Activated CD8-positive, alpha-beta memory T cell treated with anti-CD3 and anti-CD28 coated beads, Interleukin-2, amount 10 ng/mL, durations not matched to agents 7 days and 5 days (primary cell): ENCODE measurements at regions not wholly inside any gene's neighbourhood (a gene's known extent, or its start where the extent isn't known, plus 50 kb on each side); places are given as distances from the start of the nearest gene placed in this dataset.

Source experiments
- ATAC-seq: fragments of 150-1000 bp; cut with Tn5 transposase; one replicate; pipeline ENCODE4 v1.10.0; 2021; ENCODE audit warnings: moderate library complexity
- CTCF ChIA-PET: fragments of 350-600 bp; sonication (Branson Sonifier 250); formaldehyde crosslinking; loops from one replicate; lab custom pipeline; 2021; ENCODE audit warnings: antibody characterized with exemption; lab: Charles Lee
- DNase-seq: peaks from one replicate; pipeline ENCODE4 v3.0.0-alpha.2; 2020
- H3K27ac Mint-ChIP-seq: one replicate; pipeline ENCODE4 v1.8.0; 2021; ENCODE audit warnings: mild to moderate bottlenecking, mixed read lengths
- H3K27me3 Mint-ChIP-seq: one replicate; pipeline ENCODE4 v1.8.0; 2021; ENCODE audit warnings: mixed read lengths
- H3K36me3 Mint-ChIP-seq: one replicate; pipeline ENCODE4 v1.8.0; 2021; ENCODE audit warnings: mild to moderate bottlenecking, mixed read lengths
- H3K4me1 Mint-ChIP-seq: one replicate; pipeline ENCODE4 v1.8.0; 2021; ENCODE audit warnings: mixed read lengths
- H3K4me3 Mint-ChIP-seq: one replicate; pipeline ENCODE4 v1.8.0; 2021; ENCODE audit warnings: mild to moderate bottlenecking, moderate library complexity, mixed read lengths
- H3K9me3 Mint-ChIP-seq: one replicate; pipeline ENCODE4 v1.8.0; 2022; ENCODE audit warnings: low read depth, mixed read lengths

DNA sequence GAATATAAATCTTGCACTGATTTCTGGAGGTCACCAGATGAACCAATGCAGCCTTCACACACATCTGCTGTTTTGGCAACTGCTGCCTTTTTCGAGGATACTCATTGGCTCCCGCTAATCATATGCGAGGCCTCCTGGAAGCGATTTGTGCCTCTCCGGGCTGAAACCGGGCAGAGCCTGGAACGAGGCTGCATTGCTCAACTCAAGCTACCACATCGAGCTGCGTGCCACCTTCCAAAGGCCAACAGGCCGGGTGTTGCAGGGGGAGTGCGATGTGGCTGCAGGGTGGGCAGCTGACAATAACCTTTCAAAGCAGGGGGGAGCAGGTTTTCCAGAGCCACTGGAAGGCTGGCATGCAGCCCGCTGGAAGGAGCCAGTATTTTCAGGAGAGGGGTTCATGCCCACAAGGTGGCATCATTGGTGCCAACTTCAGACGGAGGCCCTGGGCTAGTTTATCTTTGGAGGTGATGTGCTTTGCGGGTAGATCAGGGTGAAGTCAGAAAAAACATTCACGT lies 122.6 kb upstream of the IFNGR1 start:
- no peak overlapping the region for H3K27ac Mint-ChIP-seq
- CTCF ChIA-PET: interaction anchor here (0.7 to 4.0 kb wide), 13 partner anchors 8 to 496 kb away, joined by 3 to 50 read pairs (median 3); no protein-coding TSS in a partner anchor
- DNase-seq (peak; percentile 66), ATAC-seq (peak; percentile 51)
- H3K27me3 Mint-ChIP-seq: peaks cover 9% of the 10 kb centered on the region
- peaks cover 12% of the 10 kb centered on the region for H3K4me1 Mint-ChIP-seq
- H3K9me3 Mint-ChIP-seq: no peaks in the 10 kb centered on the region
- H3K36me3 Mint-ChIP-seq: no peaks in the 10 kb centered on the region
- peak overlapping the region; percentile 9 for H3K4me3 Mint-ChIP-seq

DNA sequence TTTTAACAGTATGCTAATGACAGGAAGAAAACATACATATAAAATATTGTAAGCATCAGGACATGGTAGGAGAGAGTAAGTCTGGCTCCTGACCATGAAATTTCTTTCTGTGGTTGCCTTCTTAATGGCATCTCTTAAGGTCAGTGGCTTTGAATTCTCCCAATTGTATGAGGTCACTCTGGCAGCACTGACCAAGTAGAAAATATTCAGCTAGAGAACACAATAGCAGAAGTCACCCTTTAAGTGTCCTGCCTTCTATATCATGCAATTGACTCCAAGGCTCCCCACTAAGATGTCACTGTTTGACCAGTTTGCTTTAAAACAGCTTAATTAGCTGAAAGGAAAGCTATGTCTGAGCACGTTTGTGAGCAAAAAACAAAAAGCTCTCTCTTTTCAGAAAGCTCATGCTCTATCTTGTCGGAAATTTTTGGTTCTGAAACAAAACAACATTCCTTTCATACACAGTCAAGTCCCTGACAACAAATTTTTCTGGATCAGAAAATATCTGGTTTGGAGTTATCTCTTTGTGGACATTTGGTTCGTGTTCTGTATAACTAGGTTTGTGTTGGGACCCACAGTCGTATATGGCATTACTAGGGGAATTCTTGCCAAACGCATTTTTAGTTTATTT lies 120.9 kb upstream of the IFNGR1 start:
- no peak for ATAC-seq
- H3K27me3 Mint-ChIP-seq: peaks cover 15% of the 10 kb centered on the region
- no peak for DNase-seq
- H3K9me3 Mint-ChIP-seq: no peaks in the 10 kb centered on the region
- H3K4me3 Mint-ChIP-seq: no peak overlapping the region
- H3K27ac Mint-ChIP-seq: no peak overlapping the region
- H3K36me3 Mint-ChIP-seq: no peaks in the 10 kb centered on the region
- CTCF ChIA-PET: interaction anchor here (0.9 to 1.2 kb wide), 5 partner anchors 26 to 298 kb away, joined by 3 to 7 read pairs (median 4); no protein-coding TSS in a partner anchor
- H3K4me1 Mint-ChIP-seq: peaks cover 12% of the 10 kb centered on the region

DNA sequence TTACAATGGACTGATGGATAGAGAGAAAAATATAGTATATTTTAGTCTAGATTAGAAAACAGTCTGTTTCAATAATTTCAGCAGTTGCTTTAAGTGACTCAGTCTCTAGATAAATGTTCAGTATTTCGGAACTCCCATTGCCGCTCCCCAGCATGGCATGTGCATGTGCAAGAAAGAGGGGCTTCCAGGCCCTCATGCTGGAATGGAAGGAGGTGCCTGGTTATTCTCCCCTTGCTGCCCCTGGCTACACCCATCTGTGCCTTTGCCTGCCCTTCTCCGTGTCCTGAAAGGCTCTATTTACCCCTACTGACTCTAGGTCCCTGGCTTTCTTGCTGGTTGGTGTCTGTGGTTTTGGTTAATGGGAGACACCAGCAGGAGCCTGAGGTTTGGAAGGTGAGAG lies 115.7 kb upstream of the IFNGR1 start:
- CTCF ChIA-PET: no interaction called here

DNA sequence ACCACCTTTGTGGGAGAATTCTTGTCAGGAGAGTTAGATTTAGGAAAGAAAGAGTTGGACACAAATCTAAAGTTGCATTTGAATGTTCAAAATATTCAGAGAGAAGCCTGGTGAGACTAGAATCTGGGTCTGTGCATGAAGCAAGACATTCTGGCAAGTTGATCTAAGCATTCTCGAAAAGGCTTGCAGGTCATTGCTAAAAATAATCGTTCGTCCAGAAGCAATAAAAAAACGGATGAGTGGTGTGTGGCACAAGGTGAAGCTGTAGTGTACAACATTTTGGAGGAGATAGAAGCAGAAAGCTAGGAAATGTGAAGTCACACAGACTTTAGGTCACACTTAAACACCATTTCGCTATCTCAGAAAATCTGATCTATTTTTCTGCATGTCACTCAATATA lies 114.9 kb upstream of the IFNGR1 start:
- ATAC-seq (no peak), DNase-seq (no peak)
- no peak overlapping the region for H3K27ac Mint-ChIP-seq
- no peaks in the 10 kb centered on the region for H3K9me3 Mint-ChIP-seq
- CTCF ChIA-PET: interaction anchor here (1.2 kb wide), 1 partner anchor 81 kb away, joined by 3 read pairs; no protein-coding TSS in a partner anchor
- H3K36me3 Mint-ChIP-seq: no peaks in the 10 kb centered on the region
- no peak overlapping the region for H3K4me3 Mint-ChIP-seq
- H3K27me3 Mint-ChIP-seq: peaks cover 23% of the 10 kb centered on the region
- H3K4me1 Mint-ChIP-seq: no peaks in the 10 kb centered on the region

More for the DNA sequence above, 115.7 kb upstream of the IFNGR1 start:
- Mint-ChIP-seq H3K27me3 (peaks cover 23% of the 10 kb centered on the region), H3K36me3 (no peaks in the 10 kb centered on the region), H3K27ac (no peak overlapping the region), H3K4me1 (no peaks in the 10 kb centered on the region), H3K9me3 (no peaks in the 10 kb centered on the region), H3K4me3 (no peak overlapping the region)
- DNase-seq (no peak), ATAC-seq (no peak)

DNA sequence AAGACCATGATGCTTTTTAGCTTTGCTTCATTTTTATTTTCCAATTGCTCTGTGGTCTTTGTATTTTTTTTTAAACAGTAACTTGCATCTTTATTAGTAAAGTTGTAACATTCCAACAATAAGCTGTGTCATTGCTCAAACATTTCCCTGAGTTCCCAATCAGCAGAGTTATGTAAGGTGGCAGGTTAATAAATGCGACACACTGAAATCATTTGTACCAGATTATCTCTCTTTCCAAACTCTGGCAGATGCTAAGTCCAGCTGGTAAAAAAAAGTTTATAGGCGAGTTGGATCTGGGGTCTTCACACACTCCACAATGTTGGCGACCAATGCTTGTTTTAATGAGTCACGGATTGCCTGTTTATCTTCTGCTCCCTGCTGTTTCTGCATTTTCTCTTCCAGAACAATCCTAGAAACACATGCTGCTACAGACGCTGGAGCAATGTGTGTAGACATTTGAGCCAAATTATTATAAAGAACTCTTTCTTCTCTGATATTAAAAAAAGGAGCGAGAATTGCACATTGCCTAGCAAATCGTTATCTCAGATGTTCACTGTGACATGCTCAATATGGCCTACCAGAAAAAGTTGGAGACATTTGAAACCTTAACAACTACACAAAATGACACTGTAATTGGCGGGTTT lies 113.6 kb upstream of the IFNGR1 start:
- DNase-seq: no peak
- no peaks in the 10 kb centered on the region for H3K9me3 Mint-ChIP-seq
- no peak overlapping the region for H3K27ac Mint-ChIP-seq
- H3K36me3 Mint-ChIP-seq: no peaks in the 10 kb centered on the region
- no peak for ATAC-seq
- CTCF ChIA-PET: interaction anchor here (0.9 to 1.2 kb wide), 3 partner anchors 9 to 82 kb away, joined by 3 read pairs; no protein-coding TSS in a partner anchor
- H3K4me3 Mint-ChIP-seq: no peak overlapping the region
- peaks cover 23% of the 10 kb centered on the region for H3K27me3 Mint-ChIP-seq
- no peaks in the 10 kb centered on the region for H3K4me1 Mint-ChIP-seq

DNA sequence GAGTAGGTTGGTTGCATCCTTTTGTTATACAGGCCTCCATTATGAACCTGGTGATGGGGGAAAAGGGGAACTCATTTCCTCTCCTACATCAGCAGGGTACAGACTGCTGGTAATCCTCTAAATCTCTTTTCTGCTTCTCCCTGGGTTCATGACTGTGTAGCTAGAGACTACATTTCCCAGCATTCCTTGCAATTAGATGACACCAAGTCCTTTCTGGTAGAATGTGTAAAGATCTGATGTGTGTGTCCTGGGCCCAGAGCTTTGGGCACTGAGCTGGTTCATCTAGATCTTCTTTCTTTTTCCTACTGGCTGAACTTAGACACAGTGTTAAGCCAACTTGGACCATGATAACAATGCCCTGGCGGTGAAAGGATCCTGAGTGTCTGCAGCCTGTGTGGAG lies 104.7 kb upstream of the IFNGR1 start:
- Mint-ChIP-seq H3K36me3 (no peaks in the 10 kb centered on the region), H3K27ac (no peak overlapping the region), H3K4me1 (peaks cover 4% of the 10 kb centered on the region), H3K9me3 (no peaks in the 10 kb centered on the region), H3K27me3 (peaks cover 3% of the 10 kb centered on the region), H3K4me3 (no peak overlapping the region)
- ATAC-seq: no peak
- CTCF ChIA-PET: interaction anchor here (3.0 kb wide), 1 partner anchor 9 kb away, joined by 10 read pairs; no protein-coding TSS in a partner anchor
- DNase-seq: no peak

DNA sequence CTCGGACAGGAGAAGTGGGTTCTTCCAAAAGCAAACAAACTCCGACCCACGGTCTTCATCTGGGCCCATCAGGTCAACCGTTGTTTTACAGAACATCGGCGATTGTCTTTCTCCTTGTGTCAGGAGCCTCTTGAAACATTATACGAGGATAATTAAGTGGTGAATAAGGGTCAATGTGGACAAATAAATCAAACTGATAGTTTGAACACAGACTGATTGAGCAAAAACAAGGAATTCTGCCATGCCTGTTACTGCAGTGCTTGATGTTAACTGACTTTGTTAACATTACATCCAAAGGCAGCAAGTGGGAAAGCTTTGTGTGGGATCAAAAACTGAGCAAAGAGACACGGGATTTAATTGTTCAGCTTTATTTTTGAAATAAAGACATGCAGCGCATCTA lies 101.1 kb upstream of the IFNGR1 start:
- CTCF ChIA-PET: interaction anchor here (0.9 kb wide), 1 partner anchor 10 kb away, joined by 3 read pairs; no protein-coding TSS in a partner anchor
- no peaks in the 10 kb centered on the region for H3K36me3 Mint-ChIP-seq
- no peak overlapping the region for H3K27ac Mint-ChIP-seq
- DNase-seq: no peak
- H3K4me1 Mint-ChIP-seq: no peaks in the 10 kb centered on the region
- ATAC-seq: no peak
- H3K27me3 Mint-ChIP-seq: peaks cover 7% of the 10 kb centered on the region
- H3K9me3 Mint-ChIP-seq: no peaks in the 10 kb centered on the region
- no peak overlapping the region for H3K4me3 Mint-ChIP-seq

DNA sequence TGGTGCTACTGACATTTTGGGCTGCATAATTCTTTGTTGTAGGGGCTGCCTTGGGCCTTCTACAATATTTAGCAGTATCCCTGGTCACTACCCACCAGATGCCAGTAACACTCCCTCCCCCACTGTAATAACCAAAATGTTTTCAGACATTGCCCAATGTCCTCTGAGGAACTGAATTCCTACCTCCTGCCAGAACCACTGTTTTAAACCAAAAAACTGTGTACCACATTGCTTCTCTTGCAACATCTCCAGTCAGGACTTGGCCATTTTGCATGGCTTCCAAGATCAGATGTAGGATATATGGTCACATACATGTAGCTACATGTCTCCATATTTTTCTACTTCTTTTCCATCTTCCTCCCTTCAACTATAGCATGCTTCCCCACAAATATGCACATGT lies 97.4 kb upstream of the IFNGR1 start:
- no peaks in the 10 kb centered on the region for H3K36me3 Mint-ChIP-seq
- DNase-seq (no peak), ATAC-seq (no peak)
- CTCF ChIA-PET: interaction anchor here (5.6 kb wide), 1 partner anchor 223 kb away, joined by 36 read pairs; no protein-coding TSS in a partner anchor
- no peak overlapping the region for H3K27ac Mint-ChIP-seq
- peaks cover 9% of the 10 kb centered on the region for H3K27me3 Mint-ChIP-seq
- no peak overlapping the region for H3K4me3 Mint-ChIP-seq
- no peaks in the 10 kb centered on the region for H3K9me3 Mint-ChIP-seq
- peaks cover 2% of the 10 kb centered on the region for H3K4me1 Mint-ChIP-seq

DNA sequence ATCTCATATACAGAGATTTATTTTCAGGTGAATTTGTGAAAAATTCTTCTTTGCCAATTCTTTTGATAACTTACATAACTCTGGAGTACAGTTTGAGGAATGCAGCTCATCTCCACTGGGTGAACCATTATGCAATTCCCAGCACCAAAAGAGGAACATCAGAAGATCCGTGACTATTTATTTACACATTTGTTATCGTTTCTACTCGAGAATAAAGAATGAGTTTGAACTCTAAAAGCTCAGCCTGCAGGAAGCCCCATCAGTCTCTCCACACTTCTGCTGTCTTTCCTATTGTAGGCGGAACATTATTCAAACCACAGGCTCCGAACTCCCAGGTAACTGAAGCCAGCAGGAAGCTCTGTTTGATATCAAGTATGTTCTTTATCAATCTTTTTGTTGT lies 95.9 kb upstream of the IFNGR1 start:
- Mint-ChIP-seq H3K27me3 (peaks cover 9% of the 10 kb centered on the region), H3K4me1 (peaks cover 2% of the 10 kb centered on the region), H3K27ac (no peak overlapping the region), H3K36me3 (no peaks in the 10 kb centered on the region), H3K4me3 (no peak overlapping the region), H3K9me3 (no peaks in the 10 kb centered on the region)
- ATAC-seq (no peak), DNase-seq (no peak)
- CTCF ChIA-PET: interaction anchor here (0.8 to 5.6 kb wide), 26 partner anchors 8 to 326 kb away, joined by 3 to 36 read pairs (median 6); no protein-coding TSS in a partner anchor

DNA sequence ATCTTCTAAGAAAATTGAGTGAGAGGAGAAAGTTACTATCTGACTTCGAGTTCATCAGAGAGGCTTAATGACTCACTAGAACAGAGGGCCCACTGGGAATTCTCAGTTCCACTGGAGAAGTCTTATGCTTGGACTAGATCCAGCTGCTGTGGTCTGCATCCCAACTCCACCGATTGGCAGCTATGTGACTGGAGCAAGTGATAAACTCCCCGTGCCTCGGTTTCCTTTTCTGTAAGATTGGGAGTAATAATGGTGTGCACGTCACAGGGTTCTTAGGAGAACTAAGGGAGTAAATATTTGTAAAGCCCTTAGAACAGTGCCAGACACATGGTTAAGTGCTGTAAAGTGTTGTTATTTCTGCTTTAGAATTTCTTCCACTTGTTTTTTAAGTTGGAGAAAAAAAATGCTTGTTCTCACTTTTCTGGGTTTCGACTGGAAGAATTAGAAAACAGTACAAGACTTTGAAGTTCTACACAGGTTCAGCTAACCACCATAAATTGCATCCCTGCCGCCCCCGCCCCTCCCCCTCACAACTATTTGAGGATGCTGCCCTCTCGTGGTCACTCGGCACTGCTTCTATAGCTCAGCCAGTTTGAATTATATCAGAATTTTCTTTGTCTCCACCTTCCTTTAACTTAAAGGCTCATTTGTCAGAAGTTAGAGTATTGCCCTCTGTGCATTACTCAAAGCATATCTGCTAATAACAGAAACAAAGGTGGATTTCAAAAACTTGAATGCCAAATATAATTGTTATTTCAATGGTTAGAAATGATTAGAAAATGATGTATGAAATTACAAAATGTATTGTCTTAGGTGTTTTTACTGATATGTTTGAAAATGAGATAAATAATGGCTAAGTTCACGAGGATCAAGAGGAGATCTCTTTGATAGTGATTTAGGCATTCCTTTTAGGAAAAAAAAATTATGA lies 95.0 kb upstream of the IFNGR1 start:
- H3K9me3 Mint-ChIP-seq: no peaks in the 10 kb centered on the region
- DNase-seq (peak; percentile 73), ATAC-seq (peak; percentile 64)
- peaks cover 9% of the 10 kb centered on the region for H3K27me3 Mint-ChIP-seq
- CTCF ChIA-PET: interaction anchor here (0.6 to 5.6 kb wide), 40 partner anchors 9 to 468 kb away, joined by 3 to 36 read pairs (median 4); no protein-coding TSS in a partner anchor
- no peak overlapping the region for H3K4me3 Mint-ChIP-seq
- H3K27ac Mint-ChIP-seq: no peak overlapping the region
- peaks cover 3% of the 10 kb centered on the region for H3K4me1 Mint-ChIP-seq
- no peaks in the 10 kb centered on the region for H3K36me3 Mint-ChIP-seq

DNA sequence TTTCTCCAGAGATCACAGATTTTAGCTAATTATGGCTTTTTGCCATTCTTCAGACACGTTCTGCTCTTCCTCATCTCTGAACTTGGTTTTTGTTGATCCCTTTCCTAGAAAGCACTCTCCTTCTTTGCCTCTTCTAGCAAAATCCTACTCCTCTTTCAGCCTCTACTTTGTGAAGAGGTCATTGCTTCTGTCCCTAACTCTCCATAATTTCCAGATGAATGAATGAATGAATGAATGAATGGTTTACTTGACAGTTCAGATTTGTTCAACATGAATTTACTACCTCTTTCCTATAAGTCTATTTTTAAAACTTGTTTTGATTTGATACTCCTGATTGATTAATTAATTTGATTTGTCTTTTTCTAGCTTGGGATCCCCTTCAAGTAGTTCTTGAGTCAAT lies 94.0 kb upstream of the IFNGR1 start:
- ATAC-seq: no peak
- CTCF ChIA-PET: interaction anchor here (0.6 to 5.6 kb wide), 13 partner anchors 8 to 237 kb away, joined by 3 to 36 read pairs (median 5); no protein-coding TSS in a partner anchor

DNA sequence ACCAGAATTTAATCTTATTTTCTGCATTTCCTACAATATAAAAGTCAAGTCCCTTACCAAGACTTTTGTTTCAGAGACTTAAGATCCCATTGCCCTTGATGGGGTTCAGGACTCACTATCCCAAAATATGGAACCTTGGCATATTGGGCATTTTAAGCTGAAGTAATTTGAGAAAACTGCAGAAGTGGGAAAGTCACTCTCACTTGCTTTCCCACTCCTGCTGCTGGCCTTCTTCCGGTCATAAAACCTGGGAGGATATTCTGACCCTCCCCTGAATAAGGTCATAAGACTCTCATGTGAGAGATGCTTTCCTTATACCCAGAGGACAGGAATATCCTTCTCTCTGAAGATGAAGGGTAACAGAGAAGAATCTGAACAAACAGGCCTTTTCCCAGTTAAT lies 92.8 kb upstream of the IFNGR1 start:
- no peaks in the 10 kb centered on the region for H3K9me3 Mint-ChIP-seq
- peaks cover 7% of the 10 kb centered on the region for H3K27me3 Mint-ChIP-seq
- no peak overlapping the region for H3K27ac Mint-ChIP-seq
- no peak for DNase-seq
- no peaks in the 10 kb centered on the region for H3K36me3 Mint-ChIP-seq
- no peak for ATAC-seq
- H3K4me3 Mint-ChIP-seq: no peak overlapping the region
- peaks cover 5% of the 10 kb centered on the region for H3K4me1 Mint-ChIP-seq
- CTCF ChIA-PET: interaction anchor here (5.6 kb wide), 1 partner anchor 218 kb away, joined by 36 read pairs; no protein-coding TSS in a partner anchor

More for the DNA sequence above, 94.0 kb upstream of the IFNGR1 start:
- no peak overlapping the region for H3K27ac Mint-ChIP-seq
- no peaks in the 10 kb centered on the region for H3K36me3 Mint-ChIP-seq
- H3K4me3 Mint-ChIP-seq: no peak overlapping the region
- H3K27me3 Mint-ChIP-seq: peaks cover 9% of the 10 kb centered on the region
- DNase-seq: no peak
- H3K4me1 Mint-ChIP-seq: peaks cover 5% of the 10 kb centered on the region
- H3K9me3 Mint-ChIP-seq: no peaks in the 10 kb centered on the region
